H7 (cell line): ENCODE measurements at regions not wholly inside any gene's neighbourhood (a gene's known extent, or its start where the extent isn't known, plus 50 kb on each side); places are given as distances from the start of the nearest gene placed in this dataset.

Source experiments
- DNase-seq: peaks from one replicate; pipeline ENCODE4 v3.0.0; 2012
- H3K27me3 ChIP-seq: 2 replicates; pipeline ENCODE4 v1.6.0; 2011; ENCODE audit warnings: mild to moderate bottlenecking, low read length; ENCODE audit not compliant: control insufficient read depth, insufficient read depth
- H3K36me3 ChIP-seq: replicated peaks from 2 replicates; pipeline ENCODE4 v1.5.1; 2011; ENCODE audit warnings: low read length; ENCODE audit not compliant: control insufficient read depth, insufficient read depth
- H3K4me3 ChIP-seq: 2 replicates; pipeline ENCODE4 v1.5.1; 2011; ENCODE audit warnings: low read depth, mild to moderate bottlenecking, control low read depth, low read length, moderate library complexity; ENCODE audit not compliant: insufficient read depth

GRCh38 chr12:67019070-67019469 is 250.1 kb upstream of the CAND1 start:
- no peak for DNase-seq
- H3K4me3 ChIP-seq, result no peak overlapping the region

GRCh38 chr12:67025543-67026114 is 243.5 kb upstream of the CAND1 start:
- H3K27me3 ChIP-seq, result no peaks in the 10 kb centered on the region
- peak; percentile 65 for DNase-seq
- H3K4me3 ChIP-seq, result no peak overlapping the region
- no peaks in the 10 kb centered on the region for H3K36me3 ChIP-seq

More at GRCh38 chr12:67019070-67019469, 250.1 kb upstream of the CAND1 start:
- Histone ChIP-seq H3K36me3 (no peaks in the 10 kb centered on the region), H3K27me3 (no peaks in the 10 kb centered on the region)

GRCh38 chr12:67026487-67027246 is 242.5 kb upstream of the CAND1 start:
- no peak for DNase-seq

GRCh38 chr12:67028529-67028928 is 240.6 kb upstream of the CAND1 start:
- Histone ChIP-seq H3K36me3 (no peaks in the 10 kb centered on the region), H3K27me3 (no peaks in the 10 kb centered on the region)

More at GRCh38 chr12:67026487-67027246, 242.5 kb upstream of the CAND1 start:
- no peak overlapping the region for H3K4me3 ChIP-seq
- no peaks in the 10 kb centered on the region for H3K27me3 ChIP-seq
- no peaks in the 10 kb centered on the region for H3K36me3 ChIP-seq

GRCh38 chr12:67034110-67034879 is 234.9 kb upstream of the CAND1 start:
- no peak for DNase-seq
- Histone ChIP-seq H3K27me3 (no peaks in the 10 kb centered on the region), H3K36me3 (no peaks in the 10 kb centered on the region), H3K4me3 (no peak overlapping the region)

More at GRCh38 chr12:67028529-67028928, 240.6 kb upstream of the CAND1 start:
- H3K4me3 ChIP-seq, result no peak overlapping the region
- DNase-seq, result no peak

- H3K4me3 ChIP-seq, result no peak overlapping the region
- H3K36me3 ChIP-seq, result no peaks in the 10 kb centered on the region
- DNase-seq, result peak; percentile 29
- H3K27me3 ChIP-seq, result no peaks in the 10 kb centered on the region
Measured at GRCh38 chr12:67035121-67035520, 234.0 kb upstream of the CAND1 start.

GRCh38 chr12:67038486-67038885 is 230.7 kb upstream of the CAND1 start:
- Histone ChIP-seq H3K36me3 (no peaks in the 10 kb centered on the region), H3K27me3 (no peaks in the 10 kb centered on the region), H3K4me3 (no peak overlapping the region)
- no peak for DNase-seq

- DNase-seq, result no peak
- Histone ChIP-seq H3K36me3 (no peaks in the 10 kb centered on the region), H3K27me3 (no peaks in the 10 kb centered on the region), H3K4me3 (no peak overlapping the region)
Measured at GRCh38 chr12:67039995-67040860, 228.9 kb upstream of the CAND1 start.

- H3K36me3 ChIP-seq, result no peaks in the 10 kb centered on the region
- H3K4me3 ChIP-seq, result no peak overlapping the region
- H3K27me3 ChIP-seq, result no peaks in the 10 kb centered on the region
- DNase-seq, result no peak
Measured at GRCh38 chr12:67040861-67041137, 228.4 kb upstream of the CAND1 start.

GRCh38 chr12:67042697-67043131 is 226.4 kb upstream of the CAND1 start:
- no peak overlapping the region for H3K4me3 ChIP-seq
- H3K27me3 ChIP-seq, result no peaks in the 10 kb centered on the region
- no peaks in the 10 kb centered on the region for H3K36me3 ChIP-seq
- peak; percentile 26 for DNase-seq

GRCh38 chr12:67043771-67044170 is 225.4 kb upstream of the CAND1 start:
- Histone ChIP-seq H3K4me3 (no peak overlapping the region), H3K27me3 (no peaks in the 10 kb centered on the region), H3K36me3 (no peaks in the 10 kb centered on the region)
- no peak for DNase-seq

GRCh38 chr12:67045650-67046049 is 223.5 kb upstream of the CAND1 start:
- H3K36me3 ChIP-seq, result no peaks in the 10 kb centered on the region
- DNase-seq, result no peak
- H3K27me3 ChIP-seq, result no peaks in the 10 kb centered on the region
- H3K4me3 ChIP-seq, result no peak overlapping the region

- DNase-seq, result peak; percentile 10
- no peaks in the 10 kb centered on the region for H3K36me3 ChIP-seq
- H3K27me3 ChIP-seq, result no peaks in the 10 kb centered on the region
- H3K4me3 ChIP-seq, result no peak overlapping the region
Measured at GRCh38 chr12:67046062-67046461, 223.1 kb upstream of the CAND1 start.

GRCh38 chr12:67047634-67048033 is 221.5 kb upstream of the CAND1 start:
- DNase-seq, result no peak
- Histone ChIP-seq H3K27me3 (no peaks in the 10 kb centered on the region), H3K36me3 (no peaks in the 10 kb centered on the region), H3K4me3 (no peak overlapping the region)
